GM19395 (cell line): ENCODE measurements at regions not wholly inside any gene's neighbourhood (a gene's known extent, or its start where the extent isn't known, plus 50 kb on each side); places are given as distances from the start of the nearest gene placed in this dataset.

ENCODE experiments used
- ATAC-seq: cut with Tn5 transposase; IDR thresholded peaks from one replicate; pipeline ENCODE4 v1.9.1; 2021; ENCODE audit warnings: mild to moderate bottlenecking, moderate library complexity; ENCODE audit not compliant: unreplicated experiment

GRCh38 chr1:90412563-90412962, 304.5 kb downstream of the BARHL2 start:
- ATAC-seq: no peak

DNA sequence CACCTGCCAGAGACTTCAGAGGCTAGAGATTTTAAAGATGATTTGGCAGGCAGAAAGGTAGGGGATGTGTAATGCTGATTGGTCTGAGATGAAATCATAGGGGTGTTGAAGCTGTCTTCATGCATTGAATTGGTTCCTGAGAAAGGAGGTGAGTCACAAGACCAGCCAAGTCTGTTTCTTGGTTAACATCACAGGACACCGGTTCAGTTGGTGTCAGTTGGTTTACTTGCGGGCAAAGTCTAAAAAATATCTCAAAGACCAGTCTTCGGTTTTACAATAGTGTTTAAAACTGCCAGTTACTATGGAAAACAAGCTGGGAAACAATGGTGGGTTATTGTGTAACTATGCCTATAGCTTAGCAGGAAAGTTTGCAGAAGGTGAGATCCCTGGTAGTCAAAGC, 305.9 kb downstream of the BARHL2 start:
- no peak for ATAC-seq

DNA sequence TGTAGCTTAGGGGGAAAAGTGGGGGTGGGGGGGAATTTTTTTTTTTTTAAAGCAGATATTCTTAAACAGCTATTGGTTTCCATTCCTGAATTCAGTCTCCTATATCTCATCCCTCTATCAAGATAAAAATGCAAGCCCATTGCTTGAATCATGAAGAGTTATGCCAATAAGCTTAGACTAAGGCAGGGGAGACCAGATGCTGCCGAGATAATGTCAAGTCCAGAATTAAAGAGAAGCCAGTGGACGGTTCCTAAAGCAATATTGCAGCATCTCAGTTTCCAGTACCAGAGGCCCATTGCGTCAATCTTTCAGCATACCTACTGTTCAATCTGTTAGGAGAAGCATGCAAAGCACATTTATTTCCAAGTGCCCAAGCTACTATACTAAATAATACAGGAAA, 309.4 kb downstream of the BARHL2 start:
- no peak for ATAC-seq

GRCh38 chr1:90405726-90406125, 311.4 kb downstream of the BARHL2 start:
- ATAC-seq: no peak

- ATAC-seq: no peak
Measured at GRCh38 chr1:90402893-90403849, 313.9 kb downstream of the BARHL2 start.

- ATAC-seq: no peak
Measured at GRCh38 chr1:90400131-90400530, 317.0 kb downstream of the BARHL2 start.

GRCh38 chr1:90396917-90397316, 320.2 kb downstream of the BARHL2 start:
- ATAC-seq: no peak

DNA sequence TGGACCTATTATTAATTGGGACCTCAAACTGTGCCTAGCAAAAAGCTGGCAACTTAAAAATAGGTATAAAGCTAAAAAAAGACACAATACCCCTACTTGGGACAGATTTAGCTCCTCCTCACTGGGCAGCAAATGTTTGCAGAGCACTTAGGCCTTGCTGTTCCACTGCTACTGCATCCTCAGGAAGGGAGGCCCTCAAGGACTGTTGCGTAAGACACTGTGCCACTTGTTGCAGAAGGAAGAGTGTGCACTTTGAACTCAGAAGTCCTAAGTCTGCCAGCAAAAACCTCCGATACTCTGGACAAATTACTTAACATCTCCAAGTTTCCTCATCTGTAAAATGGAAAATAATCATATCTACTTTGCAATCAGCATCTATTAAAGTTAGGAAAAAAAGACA, 322.9 kb downstream of the BARHL2 start:
- no peak for ATAC-seq

DNA sequence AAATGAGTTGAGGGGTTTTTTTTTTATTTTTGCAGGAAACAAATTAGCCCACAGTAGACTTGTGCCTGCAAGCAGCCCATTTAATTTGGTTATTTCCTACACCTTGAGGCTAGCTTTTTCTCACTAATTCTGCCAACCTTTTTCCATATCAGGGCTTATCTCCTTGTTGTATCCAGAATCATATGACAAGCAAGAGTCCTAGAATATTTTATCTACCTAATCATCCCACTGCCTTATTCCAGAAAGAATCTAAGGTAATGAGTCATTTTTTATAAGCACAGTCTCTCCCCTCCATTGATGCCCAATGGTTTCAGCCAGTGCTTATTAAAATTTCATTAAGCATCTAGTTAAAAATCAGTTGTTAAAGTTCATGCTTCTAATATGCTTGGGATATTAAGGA, 324.1 kb downstream of the BARHL2 start:
- no peak for ATAC-seq

DNA sequence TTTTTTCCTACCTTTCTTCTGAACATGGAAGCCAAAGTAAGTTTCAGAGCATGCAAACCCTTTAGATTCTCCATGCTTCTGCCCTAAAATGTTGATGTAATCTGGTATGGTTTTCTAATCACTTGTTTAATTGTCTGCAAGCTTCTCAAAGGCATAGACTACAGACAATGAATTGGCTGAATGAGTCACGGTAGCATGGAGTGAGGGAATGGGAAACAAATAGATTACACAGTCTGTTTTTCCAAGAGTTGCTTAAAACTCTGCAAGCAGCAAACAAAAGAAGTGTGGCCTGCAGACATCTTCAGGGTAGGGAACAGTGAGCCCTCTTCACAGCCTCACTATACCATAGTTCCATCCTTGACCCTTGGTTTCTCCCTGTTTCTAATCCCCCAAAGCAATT, 326.0 kb downstream of the BARHL2 start:
- ATAC-seq: no peak

DNA sequence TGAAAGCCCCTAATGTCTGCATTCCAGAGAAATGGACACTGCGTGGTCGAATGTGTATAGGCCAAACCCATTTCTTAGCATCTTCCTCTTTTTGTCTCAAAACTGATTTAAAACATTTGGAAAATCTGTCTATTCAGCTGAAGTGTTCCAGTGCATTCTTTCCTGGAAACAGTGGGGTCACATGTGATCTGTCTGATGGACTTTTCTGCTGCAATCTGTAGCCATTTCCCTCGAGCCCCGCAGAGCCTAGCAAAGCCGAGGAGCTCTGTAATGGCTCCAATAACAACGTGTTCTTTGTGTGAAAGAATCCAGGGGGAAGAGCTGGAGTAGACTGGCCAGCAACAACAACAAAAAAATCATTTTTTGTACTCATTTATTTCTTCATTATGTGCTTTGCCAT, 329.3 kb downstream of the BARHL2 start:
- ATAC-seq: no peak

DNA sequence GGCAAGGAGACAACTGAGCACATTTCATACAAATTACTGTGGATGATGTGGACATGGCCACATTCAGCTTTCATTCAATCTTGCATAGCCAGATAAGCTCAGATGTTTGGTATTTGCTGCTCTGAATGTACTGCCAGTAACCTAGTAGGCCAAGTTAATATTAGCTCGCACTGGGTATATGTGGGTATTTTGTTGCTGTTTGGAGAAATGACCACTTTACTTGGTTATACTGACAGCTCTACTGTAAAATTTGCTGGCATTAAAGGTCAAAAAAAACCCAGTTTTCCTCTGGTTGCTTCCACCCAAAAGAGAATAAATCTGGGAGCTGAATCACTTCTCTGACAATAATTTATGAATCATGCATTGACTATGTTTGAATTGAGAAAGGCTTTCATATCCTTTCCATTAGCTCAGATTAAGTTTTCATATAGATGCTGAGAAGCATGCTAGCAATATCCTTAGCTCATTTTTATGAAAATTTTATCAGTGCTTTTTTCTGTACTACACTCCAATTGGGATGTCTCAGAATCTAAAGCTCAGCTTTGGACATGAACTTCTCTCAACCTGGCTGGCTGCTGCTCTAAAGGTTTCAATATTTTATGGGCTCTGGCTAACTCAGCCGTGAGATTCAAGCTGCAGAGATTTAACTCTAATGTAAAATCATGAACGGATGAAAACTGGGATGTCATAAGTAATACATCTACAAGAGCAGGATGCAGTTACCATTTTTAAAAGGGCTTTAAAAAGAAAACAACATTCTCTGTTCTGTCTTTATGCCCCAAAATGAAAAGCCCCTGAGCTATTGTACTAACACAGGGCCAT, 330.0 kb downstream of the BARHL2 start:
- no peak for ATAC-seq

DNA sequence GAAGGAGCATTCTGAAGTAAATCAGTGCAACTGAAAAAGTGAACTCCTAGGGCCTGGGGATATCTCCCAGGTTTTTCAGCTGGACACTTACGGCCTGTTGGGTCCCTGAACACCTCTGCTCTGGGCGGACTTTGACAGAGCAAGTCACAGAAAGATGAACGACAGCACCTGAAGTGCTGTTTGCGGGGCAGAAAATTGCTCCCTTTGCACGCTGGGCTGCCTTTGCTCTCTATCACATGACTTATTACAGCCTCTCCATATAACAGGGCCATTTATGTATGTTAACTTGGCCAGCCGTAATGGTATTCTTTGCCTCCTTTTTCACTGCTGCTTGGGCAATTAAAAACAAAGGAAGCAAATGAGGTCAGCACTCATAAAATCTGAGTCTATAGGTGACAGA, 332.9 kb downstream of the BARHL2 start:
- ATAC-seq: no peak

DNA sequence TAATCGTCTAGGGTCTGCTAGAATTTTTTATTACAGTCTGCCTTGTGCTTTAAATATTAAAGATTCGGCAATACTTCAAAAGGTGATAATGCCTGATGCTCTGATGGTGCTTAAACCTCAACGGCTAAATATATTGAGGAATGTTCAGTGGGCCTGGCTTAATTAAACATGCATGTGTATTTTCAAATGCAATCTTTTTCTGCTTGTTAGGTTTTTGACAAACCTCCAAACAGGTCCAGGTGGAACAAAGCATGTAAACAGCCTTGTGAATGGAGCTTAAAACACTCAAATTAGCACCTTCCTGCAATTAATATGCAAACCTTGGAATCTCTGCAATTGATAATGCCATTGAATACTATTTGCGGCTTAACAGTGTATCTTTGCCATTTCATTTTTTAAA, 334.9 kb downstream of the BARHL2 start:
- no peak for ATAC-seq

GRCh38 chr1:90381598-90381997, 335.5 kb downstream of the BARHL2 start:
- no peak for ATAC-seq

DNA sequence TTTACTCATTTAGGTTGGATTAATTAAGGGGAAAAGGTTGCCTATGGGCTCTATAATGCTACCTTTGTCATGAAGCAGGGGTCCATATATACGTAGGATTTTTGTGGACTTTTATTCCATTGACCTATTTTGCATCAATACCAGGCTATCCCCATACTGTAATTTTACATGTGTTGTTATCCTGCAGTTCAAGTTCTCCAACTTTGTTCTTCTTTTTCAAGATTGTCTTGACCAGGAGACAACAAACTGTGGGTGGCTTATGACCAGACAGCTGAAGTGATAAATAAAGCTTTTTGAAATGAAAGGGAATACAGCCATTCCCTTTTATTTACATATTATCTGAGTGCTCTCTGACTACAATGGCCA, 345.7 kb downstream of the BARHL2 start:
- no peak for ATAC-seq

DNA sequence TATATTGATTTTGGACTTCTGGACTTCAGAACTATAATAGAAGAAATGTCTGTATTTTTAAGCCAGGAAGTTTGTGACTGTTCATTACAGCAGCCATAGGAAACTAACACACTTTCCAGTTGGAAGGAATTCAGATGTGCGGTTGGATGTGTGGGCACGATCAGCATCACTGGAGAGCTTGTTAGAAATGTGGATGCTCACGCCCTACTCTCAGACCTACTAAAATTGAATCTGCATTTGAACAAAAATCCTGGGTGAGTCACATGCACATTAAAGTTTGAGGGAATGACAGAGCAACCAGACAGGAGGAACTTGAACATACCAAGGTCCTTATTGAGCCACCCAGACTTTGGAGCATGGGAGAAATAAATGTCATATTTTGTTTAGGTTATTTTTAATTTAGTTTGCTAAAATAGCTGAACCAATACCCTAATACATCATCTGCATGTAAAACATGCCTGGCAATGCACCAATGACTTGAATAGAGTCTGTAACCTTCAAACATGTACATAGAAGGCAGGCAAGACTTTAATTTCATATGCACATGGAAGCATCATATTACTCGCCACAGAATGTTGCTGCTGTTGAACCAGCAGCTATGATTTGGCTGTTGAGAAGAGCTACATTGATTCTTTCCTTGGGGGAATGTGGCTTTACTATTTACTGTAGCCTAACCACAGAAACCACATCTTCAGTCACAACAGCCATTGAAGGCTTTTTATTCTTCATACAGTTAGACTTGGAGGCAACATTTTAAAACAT, 346.2 kb downstream of the BARHL2 start:
- no peak for ATAC-seq

- ATAC-seq: no peak
Measured at GRCh38 chr1:90362163-90362562, 354.9 kb downstream of the BARHL2 start.

GRCh38 chr1:90361026-90361425, 356.1 kb downstream of the BARHL2 start:
- no peak for ATAC-seq

GRCh38 chr1:90359994-90360393, 357.1 kb downstream of the BARHL2 start:
- ATAC-seq: no peak

GRCh38 chr1:90358448-90358847, 358.7 kb downstream of the BARHL2 start:
- no peak for ATAC-seq
